ENCODE measurements at regions not wholly inside any gene's neighbourhood (a gene's known extent, or its start where the extent isn't known, plus 50 kb on each side); places are given as distances from the start of the nearest gene placed in this dataset.

GRCh38 chr12:83186419-83186818, 499.7 kb downstream of the TMTC2 start:
- TF ChIP-seq CTCF (IDR thresholded peaks at IDR 0.05; ENCODE audit: control extremely low read depth, extremely low read depth, low read depth, missing control alignments) = no peak
- POLR2A ChIA-PET = no interaction called here
- no peak for DNase-seq (ENCODE audit: extremely low spot score)
- CTCF ChIA-PET = no interaction called here

- DNase-seq (ENCODE audit: extremely low spot score) = no peak
- ChIA-PET POLR2A (no interaction called here), CTCF (interaction anchor here (1.2 kb wide), 1 partner anchor 9 kb away, joined by 4 read pairs; no protein-coding TSS in a partner anchor)
- no peak for TF ChIP-seq CTCF (IDR thresholded peaks at IDR 0.05; ENCODE audit: control extremely low read depth, extremely low read depth, low read depth, missing control alignments)
Measured at GRCh38 chr12:83185241-83185640, 498.5 kb downstream of the TMTC2 start.

Measured in GM10248 (cell line).